Natural killer cell (primary cell): ENCODE measurements at regions not wholly inside any gene's neighbourhood (a gene's known extent, or its start where the extent isn't known, plus 50 kb on each side); places are given as distances from the start of the nearest gene placed in this dataset.

Experiments used
- ATAC-seq, 3 donors: fragments of 150-1000 bp in 2 of 3; fragments of 200-7000 bp in 1 of 3; cut with Tn5 transposase; 1 replicate in 1 of 3; 2 replicates in 2 of 3; pipeline ENCODE4 v1.10.0; 2021; ENCODE audit warnings: mild to moderate bottlenecking in 2 of 3, moderate library complexity in 2 of 3
- DNase-seq, 2 donors: peaks; one replicate each; pipeline versions ENCODE4 v3.0.0 to v3.0.0-alpha.2; 2013 to 2021; ENCODE audit warnings: mixed read lengths in 1 of 2
- H3K27ac ChIP-seq: one replicate; pipeline ENCODE4 v1.5.1; 2013; ENCODE audit warnings: mild to moderate bottlenecking, low read length
- H3K27me3 ChIP-seq: one replicate; pipeline ENCODE4 v1.6.1; 2013; ENCODE audit warnings: low read length; ENCODE audit not compliant: control insufficient read depth, insufficient read depth
- H3K36me3 ChIP-seq: one replicate; pipeline ENCODE4 v1.6.1; 2013; ENCODE audit warnings: low read length; ENCODE audit not compliant: control insufficient read depth, insufficient read depth
- H3K4me1 ChIP-seq: one replicate; pipeline ENCODE4 v1.6.1; 2013; ENCODE audit warnings: low read length; ENCODE audit not compliant: control insufficient read depth, insufficient read depth
- H3K4me3 ChIP-seq: one replicate; pipeline ENCODE4 v1.5.1; 2013; ENCODE audit warnings: low read length
- H3K9me3 ChIP-seq: one replicate; pipeline ENCODE4 v1.6.1; 2013; ENCODE audit warnings: low read length; ENCODE audit not compliant: control insufficient read depth, insufficient read depth
- H3K27ac Mint-ChIP-seq, 2 donors: one replicate each; pipeline ENCODE4 v1.8.0; 2022; ENCODE audit warnings: mild to moderate bottlenecking in 2 of 2, mixed read lengths in 2 of 2, moderate library complexity in 1 of 2
- H3K27me3 Mint-ChIP-seq, 2 donors: one replicate each; pipeline ENCODE4 v1.8.0; 2022; ENCODE audit warnings: low read depth in 2 of 2, mixed read lengths in 2 of 2
- H3K36me3 Mint-ChIP-seq: one replicate; pipeline ENCODE4 v1.8.0; 2022; ENCODE audit warnings: mixed read lengths
- H3K4me1 Mint-ChIP-seq, 2 donors: one replicate each; pipeline ENCODE4 v1.8.0; 2022; ENCODE audit warnings: mixed read lengths in 2 of 2
- H3K4me3 Mint-ChIP-seq: one replicate; pipeline ENCODE4 v1.8.0; 2022; ENCODE audit warnings: mild to moderate bottlenecking, moderate library complexity, mixed read lengths
- H3K9me3 Mint-ChIP-seq, 2 donors: one replicate each; pipeline ENCODE4 v1.8.0; 2022; ENCODE audit warnings: mixed read lengths in 2 of 2
- CTCF ChIP-seq: fragments of 200-600 bp; IDR thresholded peaks from one replicate; pipeline ENCODE4 v1.8.0; 2022; ENCODE audit warnings: antibody characterized with exemption
- WGBS: methylation state at CpG from one replicate; pipeline ENCODE4 v1.1.7; 2013; ENCODE audit warnings: missing lambda C conversion rate; ENCODE audit not compliant: insufficient coverage; 5-methylcytosine and 5-hydroxymethylcytosine counted together
- intact Hi-C: fragments of 100-400 bp; cut with micrococcal nuclease; formaldehyde crosslinking; loops from one replicate; pipeline ENCODE4 v1.14.2; 2022

- H3K27me3 Mint-ChIP-seq, result no peaks in the 10 kb centered on the region
- intact Hi-C loops, result no loop called here
- ATAC-seq (no peak), DNase-seq (no peak)
- Histone ChIP-seq H3K4me1 (no peaks in the 10 kb centered on the region), H3K36me3 (no peaks in the 10 kb centered on the region), H3K9me3 (no peaks in the 10 kb centered on the region), H3K27me3 (no peaks in the 10 kb centered on the region), H3K4me3 (no peak overlapping the region), H3K27ac (no peak overlapping the region)
- no peaks in the 10 kb centered on the region for H3K36me3 Mint-ChIP-seq
- 80% methylated on average over 5 of the region's 5 CpGs for WGBS
- no peak overlapping the region for H3K27ac Mint-ChIP-seq
- no peak for TF ChIP-seq CTCF
- H3K4me1 Mint-ChIP-seq, result no peaks in the 10 kb centered on the region
- H3K4me3 Mint-ChIP-seq, result no peak overlapping the region
- H3K9me3 Mint-ChIP-seq, result no peaks in the 10 kb centered on the region
These were observed 53.9 kb upstream of the NUDT4 start for GRCh38 chr12:93323625-93324329.

- H3K36me3 Mint-ChIP-seq, result no peaks in the 10 kb centered on the region
- no peaks in the 10 kb centered on the region for H3K9me3 ChIP-seq
- H3K4me1 ChIP-seq, result no peaks in the 10 kb centered on the region
- no peak for TF ChIP-seq CTCF
- no peaks in the 10 kb centered on the region for H3K27me3 ChIP-seq
- DNase-seq (no peak), ATAC-seq (no peak)
- no peaks in the 10 kb centered on the region for H3K9me3 Mint-ChIP-seq
- peaks cover 0 to 2% of the 10 kb centered on the region in 2 donors for H3K27me3 Mint-ChIP-seq
- 100% methylated on average over 2 of the region's 7 CpGs for WGBS
- no peaks in the 10 kb centered on the region for H3K36me3 ChIP-seq
- H3K4me3 ChIP-seq, result no peak overlapping the region
- no peak overlapping the region for H3K27ac ChIP-seq
- H3K4me3 Mint-ChIP-seq, result no peak overlapping the region
- no peaks in the 10 kb centered on the region for H3K4me1 Mint-ChIP-seq
- intact Hi-C loops, result no loop called here
- H3K27ac Mint-ChIP-seq, result no peak overlapping the region
These were observed 51.9 kb upstream of the NUDT4 start for GRCh38 chr12:93325855-93326254.
